Lower leg skin (tissue), 4 donors: ENCODE measurements at regions not wholly inside any gene's neighbourhood (a gene's known extent, or its start where the extent isn't known, plus 50 kb on each side); places are given as distances from the start of the nearest gene placed in this dataset.

Experiments
- DNase-seq, 2 donors: peaks; one replicate each; pipeline ENCODE4 v3.0.0-alpha.2; 2019; ENCODE audit warnings: low spot score in 2 of 2
- H3K4me3 ChIP-seq: fragments of 200-600 bp; sonication (generic); 2 replicates; pipeline ENCODE4 v1.5.1; 2017; ENCODE audit warnings: mild to moderate bottlenecking, low read depth; ENCODE audit not compliant: poor library complexity, severe bottlenecking
- POLR2A ChIP-seq, 2 donors: fragments of 450-650 bp; IDR thresholded peaks; one replicate each; pipeline ENCODE4 v1.6.1; 2016 to 2017; ENCODE audit warnings: antibody characterized with exemption in 2 of 2, mild to moderate bottlenecking in 1 of 2, moderate library complexity in 1 of 2
- WGBS, 2 donors: methylation state at CpG; one replicate each; pipeline ENCODE4 v1.1.5; 2018; 5-methylcytosine and 5-hydroxymethylcytosine counted together
- intact Hi-C: fragments of 100-400 bp; cut with DNase I; formaldehyde crosslinking; loops from one replicate; pipeline ENCODE4 v1.15.0; 2023; ENCODE audit warnings: low total_unique reads
- TF ChIP-seq, protein P1 (sequence below), 3 donors: fragments of 450-650 bp; IDR thresholded peaks; one replicate each; pipeline ENCODE4 v1.5.1; 2016; ENCODE audit warnings: antibody characterized with exemption in 3 of 3, mild to moderate bottlenecking in 3 of 3, moderate library complexity in 2 of 3

GRCh38 chr13:71962735-71963134 lies 95.7 kb upstream of the DACH1 start:
- TF ChIP-seq POLR2A (IDR thresholded peaks at IDR 0.05) = no peak
- TF ChIP-seq, protein P1, sequence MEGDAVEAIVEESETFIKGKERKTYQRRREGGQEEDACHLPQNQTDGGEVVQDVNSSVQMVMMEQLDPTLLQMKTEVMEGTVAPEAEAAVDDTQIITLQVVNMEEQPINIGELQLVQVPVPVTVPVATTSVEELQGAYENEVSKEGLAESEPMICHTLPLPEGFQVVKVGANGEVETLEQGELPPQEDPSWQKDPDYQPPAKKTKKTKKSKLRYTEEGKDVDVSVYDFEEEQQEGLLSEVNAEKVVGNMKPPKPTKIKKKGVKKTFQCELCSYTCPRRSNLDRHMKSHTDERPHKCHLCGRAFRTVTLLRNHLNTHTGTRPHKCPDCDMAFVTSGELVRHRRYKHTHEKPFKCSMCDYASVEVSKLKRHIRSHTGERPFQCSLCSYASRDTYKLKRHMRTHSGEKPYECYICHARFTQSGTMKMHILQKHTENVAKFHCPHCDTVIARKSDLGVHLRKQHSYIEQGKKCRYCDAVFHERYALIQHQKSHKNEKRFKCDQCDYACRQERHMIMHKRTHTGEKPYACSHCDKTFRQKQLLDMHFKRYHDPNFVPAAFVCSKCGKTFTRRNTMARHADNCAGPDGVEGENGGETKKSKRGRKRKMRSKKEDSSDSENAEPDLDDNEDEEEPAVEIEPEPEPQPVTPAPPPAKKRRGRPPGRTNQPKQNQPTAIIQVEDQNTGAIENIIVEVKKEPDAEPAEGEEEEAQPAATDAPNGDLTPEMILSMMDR (IDR thresholded peaks at IDR 0.05) = no peak
- no peak overlapping the region for H3K4me3 ChIP-seq
- intact Hi-C loops = no loop called here
- no peak for DNase-seq
- 73 to 76% methylated on average over 3 of the region's 3 CpGs for WGBS, 2 donors

DNA sequence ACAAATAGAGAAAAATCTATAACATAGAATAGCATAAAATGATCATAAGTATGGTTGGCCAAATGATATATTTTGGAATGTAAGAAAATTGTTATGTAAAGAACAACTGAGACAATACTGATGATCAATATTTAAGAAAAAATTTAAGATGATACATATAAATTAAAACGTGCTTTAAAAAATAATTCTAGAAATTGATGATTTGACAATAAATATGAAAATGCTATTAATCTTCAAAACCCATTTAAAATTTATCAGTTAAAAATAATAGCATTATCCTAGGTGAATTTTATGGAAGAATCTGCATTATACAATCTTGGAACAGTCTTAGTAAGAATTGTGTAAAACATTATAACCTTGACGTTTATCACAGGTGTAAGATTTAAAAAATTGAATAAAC lies 95.1 kb upstream of the DACH1 start:
- no peak overlapping the region for H3K4me3 ChIP-seq
- no peak for TF ChIP-seq POLR2A (IDR thresholded peaks at IDR 0.05)
- TF ChIP-seq, protein P1 (IDR thresholded peaks at IDR 0.05) = no peak
- intact Hi-C loops = no loop called here
- WGBS, 2 donors = 81 to 89% methylated on average over 2 of the region's 2 CpGs
- no peak for DNase-seq

- 48 to 62% methylated on average over 2 of the region's 2 CpGs for WGBS, 2 donors
- TF ChIP-seq, protein P1 (IDR thresholded peaks at IDR 0.05) = no peak
- no peak for TF ChIP-seq POLR2A (IDR thresholded peaks at IDR 0.05)
- DNase-seq = no peak
- H3K4me3 ChIP-seq = no peak overlapping the region
- intact Hi-C loops = no loop called here
These were observed 82.4 kb upstream of the DACH1 start for GRCh38 chr13:71949441-71949840.

GRCh38 chr13:71939186-71939585 lies 72.2 kb upstream of the DACH1 start:
- no peak for DNase-seq
- intact Hi-C loops = no loop called here
- H3K4me3 ChIP-seq = no peak overlapping the region
- 55 to 57% methylated on average over 4 of the region's 4 CpGs for WGBS, 2 donors
- TF ChIP-seq, protein P1 (IDR thresholded peaks at IDR 0.05) = no peak
- TF ChIP-seq POLR2A (IDR thresholded peaks at IDR 0.05) = no peak

DNA sequence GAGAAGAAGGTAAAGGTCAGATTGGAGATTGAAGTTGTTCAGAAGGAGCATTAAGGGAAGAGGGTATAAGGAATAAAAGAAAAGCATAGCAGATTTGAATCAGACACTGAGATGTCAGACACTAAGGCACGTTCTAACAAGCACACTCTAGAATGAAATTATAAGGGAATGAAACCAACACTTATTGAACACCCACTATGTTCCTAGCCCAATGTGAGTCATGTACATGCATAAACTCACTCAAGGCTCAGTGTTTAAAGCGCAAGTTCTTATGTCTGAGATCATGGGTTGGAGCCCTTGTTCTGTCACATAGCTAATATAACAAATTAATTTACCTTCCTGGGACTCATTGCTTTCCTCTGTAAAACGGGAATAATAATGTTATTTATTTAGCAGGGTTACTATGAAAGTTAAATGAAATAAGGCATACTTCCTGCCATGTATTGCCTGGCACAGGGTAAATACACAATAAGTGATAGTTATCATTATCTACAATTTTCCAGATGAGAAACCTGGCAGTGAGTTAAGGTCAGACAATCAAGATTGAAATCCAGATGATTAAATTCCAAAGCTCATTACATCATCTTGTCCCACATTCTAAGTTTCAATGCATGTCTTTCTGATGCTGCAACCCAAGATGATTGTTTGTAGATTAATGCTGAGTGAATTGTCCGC lies 68.3 kb upstream of the DACH1 start:
- WGBS, 2 donors = 76 to 91% methylated on average over 4 of the region's 4 CpGs
- no peak for DNase-seq
- TF ChIP-seq POLR2A (IDR thresholded peaks at IDR 0.05) = no peak
- TF ChIP-seq, protein P1 (IDR thresholded peaks at IDR 0.05) = no peak
- intact Hi-C loops = no loop called here
- H3K4me3 ChIP-seq = no peak overlapping the region

DNA sequence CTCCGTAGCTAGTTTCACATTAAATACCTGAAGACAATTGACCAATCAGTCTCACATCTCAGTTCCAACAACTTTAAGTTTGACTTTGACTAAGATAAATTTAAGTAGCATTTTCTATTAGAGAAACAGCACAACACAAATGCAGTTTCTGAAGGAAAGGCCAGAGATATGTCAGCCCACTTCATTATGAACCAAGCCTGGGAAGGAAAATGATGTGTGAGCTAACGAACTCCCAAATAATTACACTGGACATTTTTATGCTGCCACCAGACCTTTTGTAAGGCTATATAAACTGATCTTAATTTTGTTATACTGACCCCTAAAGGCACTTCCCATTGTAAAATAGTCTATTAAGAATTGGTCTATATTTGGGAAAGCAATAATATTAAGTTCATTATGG lies 57.9 kb upstream of the DACH1 start:
- DNase-seq = no peak
- TF ChIP-seq POLR2A (IDR thresholded peaks at IDR 0.05) = no peak
- TF ChIP-seq, protein P1 (IDR thresholded peaks at IDR 0.05) = no peak
- intact Hi-C loops = no loop called here
- WGBS, 2 donors = 45 to 67% methylated on average over 2 of the region's 2 CpGs
- H3K4me3 ChIP-seq = no peak overlapping the region
